ENCODE measurements at regions not wholly inside any gene's neighbourhood (a gene's known extent, or its start where the extent isn't known, plus 50 kb on each side); places are given as distances from the start of the nearest gene placed in this dataset.
"Not testable (repeated sequence)": the region's sequence is repeated elsewhere in the genome, so short reads cannot be mapped to it uniquely, and the experiment has no call there.

- BruUV-seq (replicated peaks); H3K79me2 ChIP-seq (ENCODE audit: control insufficient read depth, insufficient read depth, low read length); H2AFZ ChIP-seq (ENCODE audit: low read depth, low read length); intact Hi-C loops (cut with micrococcal nuclease); H3K9me1 ChIP-seq (replicated peaks; ENCODE audit: control insufficient read depth, extremely low read depth, insufficient read depth, low read length); H3K27me3 ChIP-seq (ENCODE audit: control insufficient read depth in 2 of 2, insufficient read depth in 2 of 2, low read length in 2 of 2); H3K4me3 ChIP-seq (replicated peaks in 1 of 3; ENCODE audit: insufficient read depth in 1 of 3, low read depth in 1 of 3, low read length in 3 of 3); CTCF ChIA-PET; DNase-seq (ENCODE audit: low read depth, low spot score); dilution Hi-C loops (cut with MboI; ENCODE audit: extremely low pct_ligation_motif_present, low sequenced_read_pairs); POLR2A ChIA-PET; H3K36me3 ChIP-seq (ENCODE audit: control insufficient read depth in 2 of 2, extremely low read depth in 1 of 2, insufficient read depth in 2 of 2, low read length in 2 of 2); H3K27ac ChIP-seq (ENCODE audit: insufficient read depth, low read depth, low read length); H4K20me1 ChIP-seq (replicated peaks; ENCODE audit: control insufficient read depth, extremely low read depth, insufficient read depth, low read length); H3K9me3 ChIP-seq (replicated peaks; ENCODE audit: control insufficient read depth, insufficient read depth, low read length); H3K4me1 ChIP-seq (ENCODE audit: control insufficient read depth, extremely low read depth, insufficient read depth, low read length); H3K4me2 ChIP-seq (ENCODE audit: insufficient read depth, low read length); H3K9ac ChIP-seq (replicated peaks; ENCODE audit: extremely low read depth, insufficient read depth, low read length): not testable (repeated sequence)
- peak; percentile 43 for FAIRE-seq
Observed at GRCh38 chr1:149320971-149321731, 153.7 kb upstream of the NBPF19 start.

GRCh38 chr1:149321732-149322016 lies 153.2 kb upstream of the NBPF19 start:
- CTCF ChIA-PET; H3K9me3 ChIP-seq (replicated peaks; ENCODE audit: control insufficient read depth, insufficient read depth, low read length); H3K4me3 ChIP-seq (replicated peaks in 1 of 3; ENCODE audit: insufficient read depth in 1 of 3, low read depth in 1 of 3, low read length in 3 of 3); H3K79me2 ChIP-seq (ENCODE audit: control insufficient read depth, insufficient read depth, low read length); BruUV-seq (replicated peaks); H3K4me2 ChIP-seq (ENCODE audit: insufficient read depth, low read length); H3K36me3 ChIP-seq (ENCODE audit: control insufficient read depth in 2 of 2, extremely low read depth in 1 of 2, insufficient read depth in 2 of 2, low read length in 2 of 2); H4K20me1 ChIP-seq (replicated peaks; ENCODE audit: control insufficient read depth, extremely low read depth, insufficient read depth, low read length); H3K27ac ChIP-seq (ENCODE audit: insufficient read depth, low read depth, low read length); H3K9me1 ChIP-seq (replicated peaks; ENCODE audit: control insufficient read depth, extremely low read depth, insufficient read depth, low read length); POLR2A ChIA-PET; intact Hi-C loops (cut with micrococcal nuclease); H3K4me1 ChIP-seq (ENCODE audit: control insufficient read depth, extremely low read depth, insufficient read depth, low read length); H3K9ac ChIP-seq (replicated peaks; ENCODE audit: extremely low read depth, insufficient read depth, low read length); DNase-seq (ENCODE audit: low read depth, low spot score); H2AFZ ChIP-seq (ENCODE audit: low read depth, low read length); dilution Hi-C loops (cut with MboI; ENCODE audit: extremely low pct_ligation_motif_present, low sequenced_read_pairs); H3K27me3 ChIP-seq (ENCODE audit: control insufficient read depth in 2 of 2, insufficient read depth in 2 of 2, low read length in 2 of 2); FAIRE-seq: not testable (repeated sequence)

- dilution Hi-C loops (cut with MboI; ENCODE audit: extremely low pct_ligation_motif_present, low sequenced_read_pairs); H3K27ac ChIP-seq (ENCODE audit: insufficient read depth, low read depth, low read length); BruUV-seq (replicated peaks); H3K9me1 ChIP-seq (replicated peaks; ENCODE audit: control insufficient read depth, extremely low read depth, insufficient read depth, low read length); H3K36me3 ChIP-seq (ENCODE audit: control insufficient read depth in 2 of 2, extremely low read depth in 1 of 2, insufficient read depth in 2 of 2, low read length in 2 of 2); POLR2A ChIA-PET; DNase-seq (ENCODE audit: low read depth, low spot score); H3K79me2 ChIP-seq (ENCODE audit: control insufficient read depth, insufficient read depth, low read length); CTCF ChIA-PET; H3K4me1 ChIP-seq (ENCODE audit: control insufficient read depth, extremely low read depth, insufficient read depth, low read length); H3K4me2 ChIP-seq (ENCODE audit: insufficient read depth, low read length); H4K20me1 ChIP-seq (replicated peaks; ENCODE audit: control insufficient read depth, extremely low read depth, insufficient read depth, low read length); H3K4me3 ChIP-seq (replicated peaks in 1 of 3; ENCODE audit: insufficient read depth in 1 of 3, low read depth in 1 of 3, low read length in 3 of 3); H3K9me3 ChIP-seq (replicated peaks; ENCODE audit: control insufficient read depth, insufficient read depth, low read length); H2AFZ ChIP-seq (ENCODE audit: low read depth, low read length); H3K9ac ChIP-seq (replicated peaks; ENCODE audit: extremely low read depth, insufficient read depth, low read length); H3K27me3 ChIP-seq (ENCODE audit: control insufficient read depth in 2 of 2, insufficient read depth in 2 of 2, low read length in 2 of 2); FAIRE-seq; intact Hi-C loops (cut with micrococcal nuclease): not testable (repeated sequence)
Observed at GRCh38 chr1:149330081-149330335, 144.8 kb upstream of the NBPF19 start.

GRCh38 chr1:149336082-149336481 lies 138.8 kb upstream of the NBPF19 start:
- DNase-seq (ENCODE audit: low read depth, low spot score); H3K4me1 ChIP-seq (ENCODE audit: control insufficient read depth, extremely low read depth, insufficient read depth, low read length); H3K4me2 ChIP-seq (ENCODE audit: insufficient read depth, low read length); POLR2A ChIA-PET; H3K27ac ChIP-seq (ENCODE audit: insufficient read depth, low read depth, low read length); H3K79me2 ChIP-seq (ENCODE audit: control insufficient read depth, insufficient read depth, low read length); BruUV-seq (replicated peaks); CTCF ChIA-PET; H3K27me3 ChIP-seq (ENCODE audit: control insufficient read depth in 2 of 2, insufficient read depth in 2 of 2, low read length in 2 of 2); intact Hi-C loops (cut with micrococcal nuclease); H3K9ac ChIP-seq (replicated peaks; ENCODE audit: extremely low read depth, insufficient read depth, low read length); H3K36me3 ChIP-seq (ENCODE audit: control insufficient read depth in 2 of 2, extremely low read depth in 1 of 2, insufficient read depth in 2 of 2, low read length in 2 of 2); dilution Hi-C loops (cut with MboI; ENCODE audit: extremely low pct_ligation_motif_present, low sequenced_read_pairs); H3K4me3 ChIP-seq (replicated peaks in 1 of 3; ENCODE audit: insufficient read depth in 1 of 3, low read depth in 1 of 3, low read length in 3 of 3); H3K9me1 ChIP-seq (replicated peaks; ENCODE audit: control insufficient read depth, extremely low read depth, insufficient read depth, low read length); H2AFZ ChIP-seq (ENCODE audit: low read depth, low read length); FAIRE-seq; H3K9me3 ChIP-seq (replicated peaks; ENCODE audit: control insufficient read depth, insufficient read depth, low read length); H4K20me1 ChIP-seq (replicated peaks; ENCODE audit: control insufficient read depth, extremely low read depth, insufficient read depth, low read length): not testable (repeated sequence)

All from endothelial cell of umbilical vein (primary cell).